WTC11 (cell line): ENCODE measurements at regions not wholly inside any gene's neighbourhood (a gene's known extent, or its start where the extent isn't known, plus 50 kb on each side); places are given as distances from the start of the nearest gene placed in this dataset.

ENCODE experiments used
- ATAC-seq: fragments of 200-7000 bp; cut with Tn5 transposase; 2 replicates; pipeline ENCODE4 v1.10.0; 2021; ENCODE audit warnings: mild to moderate bottlenecking, moderate library complexity
- CTCF ChIA-PET: fragments of 300-600 bp; sonication (Branson Sonifier 250); formaldehyde crosslinking; loops from one replicate; lab custom pipeline; 2021; ENCODE audit warnings: antibody characterized with exemption; lab: Charles Lee
- POLR2A ChIA-PET: fragments of 350-600 bp; sonication (Branson Sonifier 250); formaldehyde crosslinking; loops from one replicate; lab custom pipeline; 2021; ENCODE audit warnings: antibody characterized with exemption; lab: Charles Lee
- DNase-seq: peaks from one replicate; pipeline ENCODE4 v3.0.0; 2021; ENCODE audit warnings: low spot score
- H3K27ac Mint-ChIP-seq: 2 replicates; pipeline ENCODE4 v1.8.0; 2021; ENCODE audit warnings: mixed read lengths
- H3K27me3 Mint-ChIP-seq: 2 replicates; pipeline ENCODE4 v1.8.0; 2021; ENCODE audit warnings: low read depth, mild to moderate bottlenecking, moderate library complexity, mixed read lengths
- H3K36me3 Mint-ChIP-seq: 2 replicates; pipeline ENCODE4 v1.8.0; 2021; ENCODE audit warnings: mixed read lengths
- H3K4me1 Mint-ChIP-seq: 2 replicates; pipeline ENCODE4 v1.8.0; 2022; ENCODE audit warnings: mixed read lengths
- H3K4me3 Mint-ChIP-seq: 2 replicates; pipeline ENCODE4 v1.8.0; 2021; ENCODE audit warnings: mild to moderate bottlenecking, moderate library complexity, mixed read lengths
- H3K9me3 Mint-ChIP-seq: 2 replicates; pipeline ENCODE4 v1.8.0; 2021; ENCODE audit warnings: mixed read lengths
- ARID4B ChIP-seq: sonication (generic); formaldehyde crosslinking; IDR thresholded peaks from 2 replicates; pipeline ENCODE4 v1.8.0; 2023; ENCODE audit warnings: missing genetic modification reagents, mild to moderate bottlenecking, borderline replicate concordance
- CDX4 ChIP-seq: fragments of 250-450 bp; sonication (Bioruptor Pico); IDR thresholded peaks from 2 replicates; pipeline ENCODE4 v1.9.0; 2021; ENCODE audit warnings: moderate library complexity, mild to moderate bottlenecking, inconsistent platforms, borderline replicate concordance
- E2F5 ChIP-seq: sonication (generic); formaldehyde crosslinking; IDR thresholded peaks from 2 replicates; pipeline ENCODE4 v1.8.1; 2022; ENCODE audit warnings: mild to moderate bottlenecking, moderate library complexity, missing genetic modification reagents
- ETV6 ChIP-seq: sonication (generic); formaldehyde crosslinking; IDR thresholded peaks from 2 replicates; pipeline ENCODE4 v1.8.1; 2022; ENCODE audit warnings: mild to moderate bottlenecking, missing genetic modification reagents
- FOXP4 ChIP-seq: sonication (generic); formaldehyde crosslinking; IDR thresholded peaks from 2 replicates; pipeline ENCODE4 v1.8.0; 2022; ENCODE audit warnings: mild to moderate bottlenecking, missing genetic modification reagents
- GTF2I ChIP-seq: fragments of 250-450 bp; sonication (Bioruptor Pico); conservative IDR thresholded peaks from 2 replicates; pipeline ENCODE4 v1.4.0; 2021; ENCODE audit warnings: mild to moderate bottlenecking
- HMGXB4 ChIP-seq: sonication (generic); formaldehyde crosslinking; IDR thresholded peaks from 2 replicates; pipeline ENCODE4 v1.8.1; 2023; ENCODE audit warnings: mild to moderate bottlenecking, moderate library complexity, missing genetic modification reagents
- MLX ChIP-seq: sonication (generic); formaldehyde crosslinking; IDR thresholded peaks from 2 replicates; pipeline ENCODE4 v1.8.1; 2023; ENCODE audit warnings: mild to moderate bottlenecking, missing genetic modification reagents, moderate library complexity
- SMAD3 ChIP-seq: sonication (generic); formaldehyde crosslinking; IDR thresholded peaks from 2 replicates; pipeline ENCODE4 v1.8.0; 2022; ENCODE audit warnings: missing genetic modification reagents, mild to moderate bottlenecking, borderline replicate concordance
- TEAD4 ChIP-seq: sonication (generic); formaldehyde crosslinking; IDR thresholded peaks from 2 replicates; pipeline ENCODE4 v1.8.0; 2022; ENCODE audit warnings: mild to moderate bottlenecking, missing genetic modification reagents
- USF1 ChIP-seq: sonication (generic); formaldehyde crosslinking; IDR thresholded peaks from 2 replicates; pipeline ENCODE4 v1.8.0; 2022; ENCODE audit warnings: mild to moderate bottlenecking, missing genetic modification reagents
- ZNF138 ChIP-seq: sonication (generic); formaldehyde crosslinking; conservative IDR thresholded peaks from 2 replicates; pipeline ENCODE4 v1.8.1; 2022; ENCODE audit warnings: mild to moderate bottlenecking, moderate library complexity, missing genetic modification reagents
- ZNF219 ChIP-seq: sonication (generic); formaldehyde crosslinking; IDR thresholded peaks from 2 replicates; pipeline ENCODE4 v1.8.0; 2023; ENCODE audit warnings: missing genetic modification reagents, mild to moderate bottlenecking, borderline replicate concordance
- ZNF317 ChIP-seq: sonication (generic); formaldehyde crosslinking; IDR thresholded peaks from 2 replicates; pipeline ENCODE4 v1.8.1; 2023; ENCODE audit warnings: low read depth, mild to moderate bottlenecking, moderate library complexity, missing genetic modification reagents, borderline replicate concordance
- ZNF671 ChIP-seq: fragments of 250-450 bp; sonication (Bioruptor Pico); IDR thresholded peaks from 2 replicates; pipeline ENCODE4 v1.8.0; 2021; ENCODE audit warnings: mild to moderate bottlenecking

GRCh38 chr10:52455098-52455497 lies 141.0 kb downstream of the DKK1 start:
- ChIA-PET CTCF (no interaction called here), POLR2A (no interaction called here)
- H3K27ac Mint-ChIP-seq = no peak overlapping the region
- TF ChIP-seq GTF2I (CRISPR knock-in tag) (no peak), USF1 (CRISPR knock-in tag) (no peak), ZNF671 (CRISPR knock-in tag) (no peak), E2F5 (CRISPR knock-in tag) (no peak), TEAD4 (CRISPR knock-in tag) (no peak), ZNF219 (CRISPR knock-in tag) (no peak), ZNF317 (CRISPR knock-in tag) (no peak), ARID4B (no peak), FOXP4 (CRISPR knock-in tag) (no peak), HMGXB4 (CRISPR knock-in tag) (no peak), CDX4 (CRISPR knock-in tag) (no peak), SMAD3 (CRISPR knock-in tag) (no peak), ZNF138 (CRISPR knock-in tag) (no peak), ETV6 (CRISPR knock-in tag) (no peak), MLX (CRISPR knock-in tag) (no peak)
- DNase-seq (no peak), ATAC-seq (peak; percentile 28; the same call in 1 of the 2 replicates)
- H3K9me3 Mint-ChIP-seq = no peaks in the 10 kb centered on the region
- H3K36me3 Mint-ChIP-seq = no peaks in the 10 kb centered on the region
- H3K27me3 Mint-ChIP-seq = no peaks in the 10 kb centered on the region
- peaks cover 8% of the 10 kb centered on the region for H3K4me1 Mint-ChIP-seq
- no peak overlapping the region for H3K4me3 Mint-ChIP-seq
